GM23248 (cell line): ENCODE measurements at regions not wholly inside any gene's neighbourhood (a gene's known extent, or its start where the extent isn't known, plus 50 kb on each side); places are given as distances from the start of the nearest gene placed in this dataset.

Source experiments
- EZH2 ChIP-seq: fragments of 200-600 bp; sonication (generic); IDR thresholded peaks from 2 replicates; pipeline ENCODE4 v1.6.1; 2018; ENCODE audit warnings: antibody characterized with exemption, mild to moderate bottlenecking; ENCODE audit not compliant: insufficient read depth, poor library complexity, severe bottlenecking
- EZH2phosphoT487 ChIP-seq: fragments of 200-600 bp; sonication (generic); IDR thresholded peaks from 2 replicates; pipeline ENCODE4 v1.6.1; 2018; ENCODE audit warnings: antibody characterized with exemption, moderate library complexity, mild to moderate bottlenecking, low read depth; ENCODE audit not compliant: insufficient read depth

DNA sequence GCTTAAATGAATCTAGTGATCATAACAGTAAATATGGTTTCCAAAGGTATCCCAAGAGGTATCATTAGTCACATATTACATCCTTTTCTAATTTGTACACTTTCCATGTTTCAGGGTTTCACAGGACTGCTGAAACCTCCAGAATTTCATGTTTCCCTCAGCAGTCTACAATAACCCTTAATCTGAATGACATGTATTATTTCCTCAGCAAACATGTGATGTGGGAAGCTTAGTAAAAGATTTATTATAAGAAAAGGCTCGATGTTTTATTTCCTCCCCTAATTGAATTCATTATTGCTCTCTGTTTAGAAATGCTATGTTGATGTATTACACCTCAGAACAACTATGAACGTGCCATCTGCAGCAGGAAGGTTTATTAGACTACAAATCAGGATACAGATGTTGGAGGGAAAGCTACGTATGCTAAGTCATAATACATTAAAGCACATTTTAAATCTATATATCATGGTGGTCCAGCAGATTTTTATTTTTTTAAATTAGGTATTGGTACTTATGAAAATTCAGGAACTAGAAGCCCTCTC, 52.5 kb upstream of the SKAP2 start:
- no peak for TF ChIP-seq EZH2
- TF ChIP-seq EZH2phosphoT487 = no peak
